IMR-90 (cell line): ENCODE measurements at regions not wholly inside any gene's neighbourhood (a gene's known extent, or its start where the extent isn't known, plus 50 kb on each side); places are given as distances from the start of the nearest gene placed in this dataset.

ENCODE experiments used
- ATAC-seq: fragments of 200-7000 bp; cut with Tn5 transposase; 2 replicates; pipeline ENCODE4 v1.9.1; 2020; ENCODE audit warnings: low read depth, mild to moderate bottlenecking, moderate library complexity
- BruUV-seq: library from RNA; stranded (reverse); fragments of 400-500 nt; replicated peaks from 2 replicates; lab custom pipeline; 2021; lab: Mats Ljungman, UMichigan
- CTCF ChIA-PET: fragments of 300-600 bp; formaldehyde crosslinking; extraction: SDS; loops from one replicate; lab custom pipeline; 2021; ENCODE audit warnings: antibody characterized with exemption; lab: Yijun Ruan, JAX
- POLR2A ChIA-PET: fragments of 300-600 bp; sonication (Branson Sonifier 250); formaldehyde crosslinking; loops from one replicate; lab custom pipeline; 2022; ENCODE audit warnings: antibody characterized with exemption; ENCODE audit not compliant: unreplicated experiment; lab: Charles Lee
- DNase-seq: peaks from one replicate; pipeline ENCODE4 v3.0.0; 2013
- H2AFZ ChIP-seq: replicated peaks from 2 replicates; pipeline ENCODE3; 2013; ENCODE audit warnings: low read length, mild to moderate bottlenecking; ENCODE audit not compliant: poor library complexity
- H2AK5ac ChIP-seq: 2 replicates; pipeline ENCODE4 v1.6.1; 2013; ENCODE audit warnings: low read depth, low read length, inconsistent platforms
- H2AK9ac ChIP-seq: replicated peaks from 2 replicates; pipeline ENCODE3; 2013; ENCODE audit warnings: mild to moderate bottlenecking, low read depth, low read length, moderate library complexity; ENCODE audit not compliant: poor library complexity
- H2BK120ac ChIP-seq: 2 replicates; pipeline ENCODE4 v1.6.1; 2013; ENCODE audit warnings: low read depth, low read length, inconsistent platforms
- H2BK15ac ChIP-seq: 3 replicates; pipeline ENCODE4 v1.6.1; 2013; ENCODE audit warnings: low read depth, low read length, inconsistent platforms
- H2BK20ac ChIP-seq: 2 replicates; pipeline ENCODE4 v1.6.1; 2013; ENCODE audit warnings: low read depth, mild to moderate bottlenecking, inconsistent platforms, low read length, moderate library complexity
- H2BK5ac ChIP-seq: 2 replicates; pipeline ENCODE4 v1.6.1; 2013; ENCODE audit warnings: mild to moderate bottlenecking, low read depth, low read length, inconsistent platforms; ENCODE audit not compliant: poor library complexity, severe bottlenecking
- H3K14ac ChIP-seq: replicated peaks from 2 replicates; pipeline ENCODE4 v1.6.1; 2013; ENCODE audit warnings: low read depth, low read length, inconsistent platforms
- H3K18ac ChIP-seq: 2 replicates; pipeline ENCODE4 v1.6.1; 2013; ENCODE audit warnings: low read depth, low read length, control low read depth
- H3K23ac ChIP-seq: 2 replicates; pipeline ENCODE4 v1.6.1; 2013; ENCODE audit warnings: low read depth, low read length, inconsistent platforms
- H3K27ac ChIP-seq: 2 replicates; pipeline ENCODE4 v1.5.1; 2013; ENCODE audit warnings: mild to moderate bottlenecking, control low read depth, low read length; ENCODE audit not compliant: insufficient read depth
- H3K27me3 ChIP-seq: 2 replicates; pipeline ENCODE4 v1.6.1; 2013; ENCODE audit warnings: low read length; ENCODE audit not compliant: control insufficient read depth, insufficient read depth
- H3K36me3 ChIP-seq: 2 replicates; pipeline ENCODE4 v1.6.1; 2013; ENCODE audit warnings: low read length, mixed read lengths; ENCODE audit not compliant: control insufficient read depth, insufficient read depth
- H3K4ac ChIP-seq: 2 replicates; pipeline ENCODE4 v1.6.1; 2013; ENCODE audit warnings: low read depth, low read length, inconsistent platforms
- H3K4me1 ChIP-seq: 2 replicates; pipeline ENCODE4 v1.6.1; 2013; ENCODE audit warnings: low read length, mixed read lengths; ENCODE audit not compliant: control insufficient read depth, insufficient read depth
- H3K4me2 ChIP-seq: 2 replicates; pipeline ENCODE4 v1.6.1; 2013; ENCODE audit warnings: low read depth, mild to moderate bottlenecking, control low read depth, low read length, moderate library complexity
- H3K4me3 ChIP-seq: 2 replicates; pipeline ENCODE4 v1.5.1; 2013; ENCODE audit warnings: low read depth, mild to moderate bottlenecking, control low read depth, low read length, moderate library complexity; ENCODE audit not compliant: insufficient read depth
- H3K56ac ChIP-seq: 2 replicates; pipeline ENCODE4 v1.6.1; 2013; ENCODE audit warnings: low read length, inconsistent platforms; ENCODE audit not compliant: insufficient read depth; ENCODE audit errors: extremely low read depth
- H3K79me1 ChIP-seq, 2 experiments: 2 replicates each; pipeline ENCODE4 v1.6.1; 2013; ENCODE audit warnings: low read length in 2 of 2, inconsistent platforms in 1 of 2, low read depth in 1 of 2
- H3K9ac ChIP-seq: 2 replicates; pipeline ENCODE4 v1.6.1; 2013; ENCODE audit warnings: low read depth, low read length, control low read depth
- H3K9me1 ChIP-seq: 2 replicates; pipeline ENCODE4 v1.6.1; 2013; ENCODE audit warnings: low read length, inconsistent platforms; ENCODE audit not compliant: insufficient read depth
- H3K9me3 ChIP-seq: 2 replicates; pipeline ENCODE4 v1.6.1; 2013; ENCODE audit warnings: low read length; ENCODE audit not compliant: control insufficient read depth, insufficient read depth
- H4K20me1 ChIP-seq: 2 replicates; pipeline ENCODE4 v1.6.1; 2013; ENCODE audit warnings: low read length, inconsistent platforms; ENCODE audit not compliant: insufficient read depth
- H4K5ac ChIP-seq: 2 replicates; pipeline ENCODE4 v1.6.1; 2013; ENCODE audit warnings: mild to moderate bottlenecking, low read depth, low read length, control low read depth
- H4K8ac ChIP-seq, 2 experiments: 2 replicates each; pipeline ENCODE4 v1.6.1; 2013; ENCODE audit warnings: low read depth in 2 of 2, low read length in 2 of 2, control low read depth in 1 of 2, inconsistent platforms in 1 of 2
- H4K91ac ChIP-seq: 2 replicates; pipeline ENCODE4 v1.6.1; 2013; ENCODE audit warnings: low read depth, low read length, inconsistent platforms; ENCODE audit not compliant: insufficient read depth
- BHLHE40 ChIP-seq: fragments of 150-350 bp; IDR thresholded peaks from 2 replicates; pipeline ENCODE4 v1.6.1; 2016; ENCODE audit warnings: mild to moderate bottlenecking, low read depth, low read length
- CEBPB ChIP-seq: IDR thresholded peaks from 2 replicates; pipeline ENCODE4 v1.6.1; 2012; ENCODE audit warnings: low read depth, low read length, improper control_type of control experiment
- WGBS, 2 experiments: methylation state at CpG; one replicate each; pipeline versions ENCODE4 v1.1.5 to v1.1.7; 2013; ENCODE audit warnings: missing lambda C conversion rate in 2 of 2; ENCODE audit not compliant: insufficient read length in 1 of 2; ENCODE audit errors: extremely low coverage in 2 of 2; 5-methylcytosine and 5-hydroxymethylcytosine counted together
- dilution Hi-C: fragments of 300-500 bp; cut with HindIII; formaldehyde crosslinking; loops from one replicate; pipeline ENCODE4 v1.14.3; 2018; ENCODE audit warnings: low sequenced_read_pairs; ENCODE audit not compliant: unreplicated experiment
- in situ Hi-C: fragments of 300-500 bp; cut with MboI; formaldehyde crosslinking; loops from 3 replicates; pipeline ENCODE4 v1.14.3; 2019; ENCODE audit warnings: low sequenced_read_pairs, inconsistent platforms, mixed read lengths
- intact Hi-C: fragments of 100-400 bp; cut with micrococcal nuclease; formaldehyde crosslinking; loops from 2 replicates; pipeline ENCODE4 v1.10.0; 2022

DNA sequence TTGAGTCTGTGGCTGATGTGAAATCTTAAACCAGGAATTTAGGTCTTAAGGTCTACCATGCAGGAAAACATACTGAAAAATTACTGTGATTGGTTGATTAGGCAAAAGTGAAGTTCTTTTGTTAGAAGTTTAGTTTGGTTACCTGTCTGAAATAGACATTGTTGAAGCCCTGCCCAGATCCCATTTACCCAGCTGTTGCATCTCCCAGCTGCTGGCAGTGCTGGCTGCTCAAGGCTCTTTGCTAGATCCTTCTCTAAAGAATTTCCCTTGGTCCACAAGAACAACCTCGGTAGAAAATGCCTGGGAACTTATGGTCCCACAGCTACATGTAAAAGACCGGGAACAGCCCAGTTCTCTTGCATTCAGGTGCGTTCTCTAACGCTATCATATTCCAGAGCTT, 137.3 kb downstream of the EDEM1 start:
- Histone ChIP-seq H4K5ac (no peak overlapping the region), H3K4me1 (no peaks in the 10 kb centered on the region), H2BK5ac (no peak overlapping the region), H3K56ac (no peak overlapping the region), H3K9me1 (no peaks in the 10 kb centered on the region), H3K9me3 (no peaks in the 10 kb centered on the region), H3K4me2 (no peak overlapping the region), H3K79me1 (no peaks in the 10 kb centered on the region), H3K18ac (no peak overlapping the region), H3K27ac (no peak overlapping the region), H2AFZ (no peak overlapping the region), H3K36me3 (no peaks in the 10 kb centered on the region), H4K8ac (no peak overlapping the region), H2AK5ac (no peak overlapping the region), H3K4me3 (no peak overlapping the region), H4K91ac (no peak overlapping the region), H3K9ac (no peak overlapping the region), H3K4ac (no peak overlapping the region), H2BK120ac (no peak overlapping the region), H3K23ac (no peak overlapping the region), H2AK9ac (no peak overlapping the region), H3K27me3 (no peaks in the 10 kb centered on the region), H2BK15ac (no peak overlapping the region), H4K20me1 (no peaks in the 10 kb centered on the region), H2BK20ac (no peak overlapping the region), H3K14ac (no peak overlapping the region)
- CTCF ChIA-PET, result no interaction called here
- TF ChIP-seq BHLHE40 (no peak), CEBPB (no peak)
- no CpG with 5 or more reads among the region's 4 CpGs for WGBS, 2 experiments
- no TSS peak for BruUV-seq
- POLR2A ChIA-PET, result no interaction called here
- intact Hi-C loops (no loop called here), dilution Hi-C loops (no loop called here), in situ Hi-C loops (no loop called here)
- no peak for DNase-seq
- ATAC-seq, result no peak
